HG03432 (cell line): ENCODE measurements at regions not wholly inside any gene's neighbourhood (a gene's known extent, or its start where the extent isn't known, plus 50 kb on each side); places are given as distances from the start of the nearest gene placed in this dataset.
A peak's percentile ranks its signal among the peaks of the same experiment; 100 is the strongest.
"Not testable (repeated sequence)": the region's sequence is repeated elsewhere in the genome, so short reads cannot be mapped to it uniquely, and the experiment has no call there.

Experiments used
- ATAC-seq: cut with Tn5 transposase; IDR thresholded peaks from one replicate; pipeline ENCODE4 v1.9.1; 2021; ENCODE audit warnings: mild to moderate bottlenecking, moderate library complexity; ENCODE audit not compliant: unreplicated experiment

DNA sequence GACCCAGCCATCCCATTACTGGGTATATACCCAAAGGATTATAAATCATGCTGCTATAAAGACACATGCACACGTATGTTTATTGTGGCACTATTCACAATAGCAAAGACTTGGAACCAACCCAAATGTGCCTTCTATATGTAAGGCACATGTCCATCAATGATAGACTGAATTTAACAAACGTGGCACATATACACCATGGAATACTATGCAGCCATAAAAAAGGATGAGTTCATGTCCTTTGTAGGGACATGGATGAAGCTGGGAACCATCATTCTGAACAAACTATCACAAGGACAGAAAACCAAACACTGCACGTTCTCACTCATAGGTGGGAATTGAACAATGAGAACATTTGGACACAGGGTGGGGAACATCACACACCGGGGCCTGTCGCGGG, 92.1 kb downstream of the TRIM27 start:
- ATAC-seq: not testable (repeated sequence)

DNA sequence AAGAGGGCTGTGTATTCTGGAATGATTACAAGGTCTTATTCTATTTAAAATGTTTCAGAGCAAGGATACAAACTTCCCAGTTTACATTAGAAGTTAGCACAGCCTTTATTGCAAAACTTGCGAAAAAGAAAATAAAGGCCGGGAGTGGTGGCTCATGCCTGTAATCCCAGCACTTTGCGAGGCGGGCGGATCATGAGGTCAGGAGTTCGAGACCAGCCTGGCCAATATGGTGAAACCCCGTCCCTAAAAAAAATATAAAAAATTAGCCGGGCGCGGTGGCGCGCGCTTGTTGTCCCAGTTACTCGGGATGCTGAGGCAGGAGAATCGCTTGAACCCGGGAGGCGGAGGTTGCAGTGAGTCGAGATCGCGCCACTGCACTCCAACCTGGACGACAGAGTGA, 87.1 kb downstream of the TRIM27 start:
- ATAC-seq: not testable (repeated sequence)

DNA sequence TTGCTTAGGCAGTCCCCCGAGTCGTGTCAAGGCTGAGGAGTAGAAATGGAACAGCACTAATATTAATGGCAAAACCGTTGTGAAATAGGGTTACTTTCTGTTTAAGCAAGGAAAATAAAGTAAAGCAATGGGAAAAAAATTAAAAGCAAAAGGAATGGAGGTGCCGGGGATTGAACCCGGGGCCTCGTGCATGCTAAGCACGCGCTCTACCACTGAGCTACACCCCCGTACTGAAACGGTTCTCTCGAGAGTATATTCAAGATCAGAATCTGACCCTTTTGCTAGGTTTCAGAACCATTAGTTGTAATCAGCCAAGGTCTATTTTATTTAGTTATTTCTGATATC, 85.5 kb downstream of the TRIM27 start:
- peak; percentile 62 for ATAC-seq

- peak; percentile 77 for ATAC-seq
Observed at GRCh38 chr6:28838634-28839442, 84.9 kb downstream of the TRIM27 start.

- ATAC-seq: no peak
Observed at GRCh38 chr6:28839443-28840120, 84.2 kb downstream of the TRIM27 start.

- no peak for ATAC-seq
Observed at GRCh38 chr6:28841290-28841689, 82.5 kb downstream of the TRIM27 start.

GRCh38 chr6:28848756-28849155, 75.0 kb downstream of the TRIM27 start:
- not testable (repeated sequence) for ATAC-seq
